UCSD-AML1 (cell line): ENCODE measurements at regions not wholly inside any gene's neighbourhood (a gene's known extent, or its start where the extent isn't known, plus 50 kb on each side); places are given as distances from the start of the nearest gene placed in this dataset.
"Not testable (repeated sequence)": the region's sequence is repeated elsewhere in the genome, so short reads cannot be mapped to it uniquely, and the experiment has no call there.

Experiments used
- DNase-seq: peaks from one replicate; lab custom pipeline; 2025; ENCODE audit not compliant: unreplicated experiment; lab: John Stamatoyannopoulos, UW

- DNase-seq: no peak
These were observed 64.6 kb upstream of the SHB start for GRCh38 chr9:38133595-38133994.

- DNase-seq: no peak
These were observed 63.9 kb upstream of the SHB start for GRCh38 chr9:38132956-38133355.

- DNase-seq: no peak
These were observed 62.7 kb upstream of the SHB start for GRCh38 chr9:38131729-38132128.

- DNase-seq: no peak
These were observed 61.7 kb upstream of the SHB start for GRCh38 chr9:38130724-38131123.

- no peak for DNase-seq
These were observed 60.3 kb upstream of the SHB start for GRCh38 chr9:38129366-38129765.

- DNase-seq: no peak
These were observed 59.8 kb upstream of the SHB start for GRCh38 chr9:38128752-38129270.

GRCh38 chr9:38127271-38127839 is 58.3 kb upstream of the SHB start:
- no peak for DNase-seq

- no peak for DNase-seq
These were observed 57.7 kb upstream of the SHB start for GRCh38 chr9:38126730-38127129.

- no peak for DNase-seq
These were observed 56.9 kb upstream of the SHB start for GRCh38 chr9:38125889-38126288.

- not testable (repeated sequence) for DNase-seq
These were observed 54.3 kb upstream of the SHB start for GRCh38 chr9:38123359-38123758.

GRCh38 chr9:38120961-38121360 is 51.9 kb upstream of the SHB start:
- DNase-seq: no peak

- no peak for DNase-seq
These were observed 50.7 kb upstream of the SHB start for GRCh38 chr9:38119560-38120236.

- no peak for DNase-seq
These were observed 49.9 kb upstream of the SHB start for GRCh38 chr9:38118862-38119438.
